ENCODE measurements at regions not wholly inside any gene's neighbourhood (a gene's known extent, or its start where the extent isn't known, plus 50 kb on each side); places are given as distances from the start of the nearest gene placed in this dataset.

DNA sequence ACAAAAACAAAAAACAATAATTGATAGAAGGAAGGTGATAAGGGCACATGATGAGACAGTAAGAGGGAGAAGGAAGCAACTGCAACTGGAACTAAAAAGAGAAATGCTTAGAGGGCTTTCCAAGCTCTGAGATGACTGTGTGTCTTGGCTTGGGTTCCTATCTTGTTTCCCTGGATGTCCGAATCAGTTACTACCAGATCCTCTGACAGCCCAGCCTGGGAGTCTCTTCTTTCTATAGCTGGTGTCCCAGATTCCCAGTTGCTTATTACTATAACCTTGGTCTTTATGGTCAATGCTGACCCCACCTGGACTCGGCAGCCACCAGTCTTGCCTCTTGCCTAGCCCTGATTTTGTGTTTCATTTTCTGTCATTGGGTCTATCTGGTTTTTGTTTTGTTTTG, 116.4 kb downstream of the RFC3 start:
- no peaks in the 10 kb centered on the region for H3K4me1 ChIP-seq (ENCODE audit: insufficient read depth, low read length, poor library complexity, severe bottlenecking)

GRCh38 chr13:33934951-33935371, 117.0 kb downstream of the RFC3 start:
- no peaks in the 10 kb centered on the region for H3K4me1 ChIP-seq (ENCODE audit: insufficient read depth, low read length, poor library complexity, severe bottlenecking)
- no peaks in the 10 kb centered on the region for H3K36me3 ChIP-seq (ENCODE audit: insufficient read depth, low read length)
- TF ChIP-seq EZH2phosphoT487 (IDR thresholded peaks at IDR 0.05; ENCODE audit: borderline replicate concordance): no peak
- TF ChIP-seq, protein P1, sequence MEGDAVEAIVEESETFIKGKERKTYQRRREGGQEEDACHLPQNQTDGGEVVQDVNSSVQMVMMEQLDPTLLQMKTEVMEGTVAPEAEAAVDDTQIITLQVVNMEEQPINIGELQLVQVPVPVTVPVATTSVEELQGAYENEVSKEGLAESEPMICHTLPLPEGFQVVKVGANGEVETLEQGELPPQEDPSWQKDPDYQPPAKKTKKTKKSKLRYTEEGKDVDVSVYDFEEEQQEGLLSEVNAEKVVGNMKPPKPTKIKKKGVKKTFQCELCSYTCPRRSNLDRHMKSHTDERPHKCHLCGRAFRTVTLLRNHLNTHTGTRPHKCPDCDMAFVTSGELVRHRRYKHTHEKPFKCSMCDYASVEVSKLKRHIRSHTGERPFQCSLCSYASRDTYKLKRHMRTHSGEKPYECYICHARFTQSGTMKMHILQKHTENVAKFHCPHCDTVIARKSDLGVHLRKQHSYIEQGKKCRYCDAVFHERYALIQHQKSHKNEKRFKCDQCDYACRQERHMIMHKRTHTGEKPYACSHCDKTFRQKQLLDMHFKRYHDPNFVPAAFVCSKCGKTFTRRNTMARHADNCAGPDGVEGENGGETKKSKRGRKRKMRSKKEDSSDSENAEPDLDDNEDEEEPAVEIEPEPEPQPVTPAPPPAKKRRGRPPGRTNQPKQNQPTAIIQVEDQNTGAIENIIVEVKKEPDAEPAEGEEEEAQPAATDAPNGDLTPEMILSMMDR (conservative IDR thresholded peaks at IDR 0.05; ENCODE audit: low read length): no peak
- no peaks in the 10 kb centered on the region for H3K79me2 ChIP-seq (ENCODE audit: insufficient read depth, low read length)
- no peak overlapping the region for H3K4me3 ChIP-seq (ENCODE audit: low read length, poor library complexity, severe bottlenecking)
- no peaks in the 10 kb centered on the region for H3K27me3 ChIP-seq (ENCODE audit: insufficient read depth, low read length, poor library complexity, severe bottlenecking)
- no peaks in the 10 kb centered on the region for H3K9me2 ChIP-seq (replicated peaks; ENCODE audit: low read depth, low read length)
- no peak overlapping the region for H3K4me2 ChIP-seq (ENCODE audit: low read depth, low read length, poor library complexity, severe bottlenecking)
- no peak overlapping the region for H3K9ac ChIP-seq (ENCODE audit: low read depth, low read length, poor library complexity, severe bottlenecking)
- H2AFZ ChIP-seq (ENCODE audit: low read length): no peak overlapping the region
- no peaks in the 10 kb centered on the region for H4K20me1 ChIP-seq (ENCODE audit: insufficient read depth, low read length, poor library complexity, severe bottlenecking)
- no peaks in the 10 kb centered on the region for H3F3A ChIP-seq (ENCODE audit: low read depth)
- H3K9me3 ChIP-seq (ENCODE audit: insufficient read depth, low read depth, low read length): no peaks in the 10 kb centered on the region

More for the DNA sequence above, 116.4 kb downstream of the RFC3 start:
- Histone ChIP-seq H3F3A (ENCODE audit: low read depth) (no peaks in the 10 kb centered on the region), H3K4me3 (ENCODE audit: low read length, poor library complexity, severe bottlenecking) (no peak overlapping the region), H3K79me2 (ENCODE audit: insufficient read depth, low read length) (no peaks in the 10 kb centered on the region), H4K20me1 (ENCODE audit: insufficient read depth, low read length, poor library complexity, severe bottlenecking) (no peaks in the 10 kb centered on the region), H3K4me2 (ENCODE audit: low read depth, low read length, poor library complexity, severe bottlenecking) (no peak overlapping the region), H3K9ac (ENCODE audit: low read depth, low read length, poor library complexity, severe bottlenecking) (no peak overlapping the region), H3K9me3 (ENCODE audit: insufficient read depth, low read depth, low read length) (no peaks in the 10 kb centered on the region), H3K36me3 (ENCODE audit: insufficient read depth, low read length) (no peaks in the 10 kb centered on the region), H3K9me2 (replicated peaks; ENCODE audit: low read depth, low read length) (no peaks in the 10 kb centered on the region), H3K27me3 (ENCODE audit: insufficient read depth, low read length, poor library complexity, severe bottlenecking) (no peaks in the 10 kb centered on the region), H2AFZ (ENCODE audit: low read length) (no peak overlapping the region)
- TF ChIP-seq, protein P1 (conservative IDR thresholded peaks at IDR 0.05; ENCODE audit: low read length): no peak
- no peak for TF ChIP-seq EZH2phosphoT487 (IDR thresholded peaks at IDR 0.05; ENCODE audit: borderline replicate concordance)

DNA sequence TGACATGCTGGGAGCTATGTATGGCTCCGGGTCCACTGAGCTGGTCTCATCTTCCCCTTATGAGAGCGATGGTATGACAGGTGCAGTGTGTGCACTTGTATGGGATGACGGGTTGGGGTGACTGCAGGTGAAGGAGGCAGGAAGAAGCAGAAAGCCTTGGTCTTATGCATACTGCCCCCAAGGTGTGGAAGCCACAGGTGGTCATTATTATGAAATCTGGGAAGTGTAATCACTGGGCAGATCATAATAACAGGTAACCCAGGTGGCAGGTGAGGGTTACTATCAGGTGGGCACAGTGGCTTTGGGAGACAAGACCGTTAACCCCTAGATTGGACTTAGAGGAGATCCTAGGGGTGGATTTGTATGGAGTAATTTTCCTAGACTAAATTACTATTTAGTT, 118.0 kb downstream of the RFC3 start:
- no peak for TF ChIP-seq EZH2phosphoT487 (IDR thresholded peaks at IDR 0.05; ENCODE audit: borderline replicate concordance)
- TF ChIP-seq, protein P1 (conservative IDR thresholded peaks at IDR 0.05; ENCODE audit: low read length): no peak
- H3K9me2 ChIP-seq (replicated peaks; ENCODE audit: low read depth, low read length): no peaks in the 10 kb centered on the region
- no peaks in the 10 kb centered on the region for H3K4me1 ChIP-seq (ENCODE audit: insufficient read depth, low read length, poor library complexity, severe bottlenecking)
- no peaks in the 10 kb centered on the region for H3K36me3 ChIP-seq (ENCODE audit: insufficient read depth, low read length)
- no peak overlapping the region for H3K4me3 ChIP-seq (ENCODE audit: low read length, poor library complexity, severe bottlenecking)
- no peak overlapping the region for H3K4me2 ChIP-seq (ENCODE audit: low read depth, low read length, poor library complexity, severe bottlenecking)
- no peak overlapping the region for H2AFZ ChIP-seq (ENCODE audit: low read length)
- H3F3A ChIP-seq (ENCODE audit: low read depth): no peaks in the 10 kb centered on the region
- no peaks in the 10 kb centered on the region for H3K79me2 ChIP-seq (ENCODE audit: insufficient read depth, low read length)
- no peaks in the 10 kb centered on the region for H3K27me3 ChIP-seq (ENCODE audit: insufficient read depth, low read length, poor library complexity, severe bottlenecking)
- no peaks in the 10 kb centered on the region for H4K20me1 ChIP-seq (ENCODE audit: insufficient read depth, low read length, poor library complexity, severe bottlenecking)
- H3K9me3 ChIP-seq (ENCODE audit: insufficient read depth, low read depth, low read length): no peaks in the 10 kb centered on the region
- H3K9ac ChIP-seq (ENCODE audit: low read depth, low read length, poor library complexity, severe bottlenecking): no peak overlapping the region
